ENCODE measurements at regions not wholly inside any gene's neighbourhood (a gene's known extent, or its start where the extent isn't known, plus 50 kb on each side); places are given as distances from the start of the nearest gene placed in this dataset.

DNA sequence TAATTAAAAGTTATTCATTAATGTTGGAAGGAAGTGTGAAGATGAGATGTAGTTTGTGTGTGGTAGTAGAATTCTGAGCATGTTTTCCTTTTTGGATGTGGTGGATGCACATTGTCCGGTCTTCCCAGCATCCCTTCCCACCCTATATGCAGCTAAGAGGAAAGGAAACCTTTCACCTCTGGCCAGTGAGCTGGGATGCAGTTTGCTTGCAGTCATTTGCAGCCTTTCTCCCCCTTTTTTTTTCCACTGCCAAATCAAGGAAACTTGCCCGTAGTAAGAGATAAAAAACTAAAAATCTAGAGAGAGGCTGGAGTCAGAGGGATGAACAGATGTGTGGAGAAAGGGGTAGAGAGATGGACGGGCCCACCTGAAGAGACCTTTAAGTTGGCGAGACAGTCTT lies 72.5 kb upstream of the SLC38A2 start:
- peak overlapping the region; percentile 80; the same call in 2 of the 3 replicates for H2BK15ac ChIP-seq (ENCODE audit: low read depth, low read length)
- no peaks in the 10 kb centered on the region for H3K36me3 ChIP-seq (ENCODE audit: control insufficient read depth, insufficient read depth, low read length)
- dilution Hi-C loops (cut with HindIII; ENCODE audit: low sequenced_read_pairs, unreplicated experiment) = no loop called here
- peak overlapping the region; percentile 10; the same call in 1 of the 2 replicates for H2AK5ac ChIP-seq (ENCODE audit: low read depth, low read length)
- no TSS peak for BruUV-seq (replicated peaks)
- ATAC-seq (ENCODE audit: low read depth) (no peak), DNase-seq (no peak)
- H2BK120ac ChIP-seq (ENCODE audit: low read depth, low read length) = peak overlapping the region; percentile 2; the same call in 1 of the 2 replicates
- H4K5ac ChIP-seq (ENCODE audit: low read depth, low read length) = no peak overlapping the region
- no peaks in the 10 kb centered on the region for H3K27me3 ChIP-seq (ENCODE audit: control insufficient read depth, insufficient read depth, low read length)
- no peak overlapping the region for H4K91ac ChIP-seq (ENCODE audit: insufficient read depth, low read depth, low read length)
- no peak overlapping the region for H2AK9ac ChIP-seq (replicated peaks; ENCODE audit: low read depth, low read length, poor library complexity)
- no CpG with 5 or more reads among the region's 4 CpGs for WGBS, 2 experiments (ENCODE audit: extremely low coverage in 2 of 2, insufficient read length in 1 of 2)
- no peak overlapping the region for H3K27ac ChIP-seq (ENCODE audit: insufficient read depth, low read length)
- no peak overlapping the region for H3K4me3 ChIP-seq (ENCODE audit: insufficient read depth, low read depth, low read length)
- peak overlapping the region; percentile 41; the same call in 1 of the 2 replicates for H3K18ac ChIP-seq (ENCODE audit: low read depth, low read length)
- H3K9me1 ChIP-seq (ENCODE audit: insufficient read depth, low read length) = peaks cover 3% of the 10 kb centered on the region
- peaks cover 8% of the 10 kb centered on the region for H3K4me1 ChIP-seq (ENCODE audit: control insufficient read depth, insufficient read depth, low read length)
- H3K9ac ChIP-seq (ENCODE audit: low read depth, low read length) = no peak overlapping the region
- no peak overlapping the region for H3K56ac ChIP-seq (ENCODE audit: extremely low read depth, insufficient read depth, low read length)
- ChIA-PET CTCF (no interaction called here), POLR2A (ENCODE audit: unreplicated experiment) (no interaction called here)
- H3K9me3 ChIP-seq (ENCODE audit: control insufficient read depth, insufficient read depth, low read length) = no peaks in the 10 kb centered on the region
- peak overlapping the region; percentile 9 for H2AFZ ChIP-seq (replicated peaks; ENCODE audit: low read length, poor library complexity)
- H3K23ac ChIP-seq (ENCODE audit: low read depth, low read length) = no peak overlapping the region
- H2BK5ac ChIP-seq (ENCODE audit: low read depth, low read length, poor library complexity, severe bottlenecking) = no peak overlapping the region
- peak overlapping the region in 1 of 2 experiments; percentile 20; a peak in 1 of 4 replicates for H4K8ac ChIP-seq (ENCODE audit: low read depth in 2 of 2, low read length in 2 of 2)
- intact Hi-C loops (cut with micrococcal nuclease) = no loop called here
- TF ChIP-seq FOS (IDR thresholded peaks at IDR 0.05; ENCODE audit: low read depth, low read length) (no peak), CHD1 (IDR thresholded peaks at IDR 0.05; ENCODE audit: low read depth, low read length) (no peak), MAFK (IDR thresholded peaks at IDR 0.05; ENCODE audit: low read depth, low read length) (no peak), RAD21 (IDR thresholded peaks at IDR 0.05; ENCODE audit: low read length) (no peak), MAZ (IDR thresholded peaks at IDR 0.05; ENCODE audit: borderline replicate concordance, low read depth, low read length) (no peak), POLR2A (IDR thresholded peaks at IDR 0.05; ENCODE audit: low read depth, low read length) (no peak), RFX5 (IDR thresholded peaks at IDR 0.05; ENCODE audit: low read depth, low read length) (no peak), NFE2L2 (IDR thresholded peaks at IDR 0.05; ENCODE audit: low read depth, low read length) (no peak), MXI1 (IDR thresholded peaks at IDR 0.05; ENCODE audit: borderline replicate concordance, low read depth, low read length) (no peak), CEBPB (IDR thresholded peaks at IDR 0.05; ENCODE audit: low read depth, low read length) (no peak), RCOR1 (IDR thresholded peaks at IDR 0.05; ENCODE audit: insufficient replicate concordance, low read length) (no peak), SMC3 (IDR thresholded peaks at IDR 0.05; ENCODE audit: low read depth, low read length) (no peak), BHLHE40 (IDR thresholded peaks at IDR 0.05; ENCODE audit: low read depth, low read length) (no peak)
- TF ChIP-seq, protein P1, sequence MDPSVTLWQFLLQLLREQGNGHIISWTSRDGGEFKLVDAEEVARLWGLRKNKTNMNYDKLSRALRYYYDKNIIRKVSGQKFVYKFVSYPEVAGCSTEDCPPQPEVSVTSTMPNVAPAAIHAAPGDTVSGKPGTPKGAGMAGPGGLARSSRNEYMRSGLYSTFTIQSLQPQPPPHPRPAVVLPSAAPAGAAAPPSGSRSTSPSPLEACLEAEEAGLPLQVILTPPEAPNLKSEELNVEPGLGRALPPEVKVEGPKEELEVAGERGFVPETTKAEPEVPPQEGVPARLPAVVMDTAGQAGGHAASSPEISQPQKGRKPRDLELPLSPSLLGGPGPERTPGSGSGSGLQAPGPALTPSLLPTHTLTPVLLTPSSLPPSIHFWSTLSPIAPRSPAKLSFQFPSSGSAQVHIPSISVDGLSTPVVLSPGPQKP (IDR thresholded peaks at IDR 0.05; ENCODE audit: borderline replicate concordance, low read depth, low read length) = no peak
- TF ChIP-seq, protein P2, sequence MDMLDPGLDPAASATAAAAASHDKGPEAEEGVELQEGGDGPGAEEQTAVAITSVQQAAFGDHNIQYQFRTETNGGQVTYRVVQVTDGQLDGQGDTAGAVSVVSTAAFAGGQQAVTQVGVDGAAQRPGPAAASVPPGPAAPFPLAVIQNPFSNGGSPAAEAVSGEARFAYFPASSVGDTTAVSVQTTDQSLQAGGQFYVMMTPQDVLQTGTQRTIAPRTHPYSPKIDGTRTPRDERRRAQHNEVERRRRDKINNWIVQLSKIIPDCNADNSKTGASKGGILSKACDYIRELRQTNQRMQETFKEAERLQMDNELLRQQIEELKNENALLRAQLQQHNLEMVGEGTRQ (IDR thresholded peaks at IDR 0.05; ENCODE audit: low read depth, low read length) = no peak
- TF ChIP-seq, protein P3, sequence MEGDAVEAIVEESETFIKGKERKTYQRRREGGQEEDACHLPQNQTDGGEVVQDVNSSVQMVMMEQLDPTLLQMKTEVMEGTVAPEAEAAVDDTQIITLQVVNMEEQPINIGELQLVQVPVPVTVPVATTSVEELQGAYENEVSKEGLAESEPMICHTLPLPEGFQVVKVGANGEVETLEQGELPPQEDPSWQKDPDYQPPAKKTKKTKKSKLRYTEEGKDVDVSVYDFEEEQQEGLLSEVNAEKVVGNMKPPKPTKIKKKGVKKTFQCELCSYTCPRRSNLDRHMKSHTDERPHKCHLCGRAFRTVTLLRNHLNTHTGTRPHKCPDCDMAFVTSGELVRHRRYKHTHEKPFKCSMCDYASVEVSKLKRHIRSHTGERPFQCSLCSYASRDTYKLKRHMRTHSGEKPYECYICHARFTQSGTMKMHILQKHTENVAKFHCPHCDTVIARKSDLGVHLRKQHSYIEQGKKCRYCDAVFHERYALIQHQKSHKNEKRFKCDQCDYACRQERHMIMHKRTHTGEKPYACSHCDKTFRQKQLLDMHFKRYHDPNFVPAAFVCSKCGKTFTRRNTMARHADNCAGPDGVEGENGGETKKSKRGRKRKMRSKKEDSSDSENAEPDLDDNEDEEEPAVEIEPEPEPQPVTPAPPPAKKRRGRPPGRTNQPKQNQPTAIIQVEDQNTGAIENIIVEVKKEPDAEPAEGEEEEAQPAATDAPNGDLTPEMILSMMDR (conservative IDR thresholded peaks at IDR 0.05; ENCODE audit: low read depth, low read length) = no peak
- H4K20me1 ChIP-seq (ENCODE audit: insufficient read depth, low read length) = no peaks in the 10 kb centered on the region
- in situ Hi-C loops (cut with MboI; ENCODE audit: low sequenced_read_pairs) = no loop called here
- no peaks in the 10 kb centered on the region; a peak in 1 of 4 replicates for H3K79me1 ChIP-seq (ENCODE audit: low read depth in 1 of 2, low read length in 2 of 2)
- H3K4ac ChIP-seq (ENCODE audit: low read depth, low read length) = peak overlapping the region; percentile 1; the same call in 1 of the 2 replicates
- peak overlapping the region; percentile 7; the same call in 1 of the 2 replicates for H2BK20ac ChIP-seq (ENCODE audit: low read depth, low read length)
- H3K14ac ChIP-seq (replicated peaks; ENCODE audit: low read depth, low read length) = peak overlapping the region; percentile 6; the same call in 1 of the 2 replicates
- H3K4me2 ChIP-seq (ENCODE audit: low read depth, low read length) = no peak overlapping the region

All from IMR-90 (cell line).